IMR-90 (cell line): ENCODE measurements at regions not wholly inside any gene's neighbourhood (a gene's known extent, or its start where the extent isn't known, plus 50 kb on each side); places are given as distances from the start of the nearest gene placed in this dataset.

Source experiments
- ATAC-seq: fragments of 200-7000 bp; cut with Tn5 transposase; 2 replicates; pipeline ENCODE4 v1.9.1; 2020; ENCODE audit warnings: low read depth, mild to moderate bottlenecking, moderate library complexity
- BruUV-seq: library from RNA; stranded (reverse); fragments of 400-500 nt; replicated peaks from 2 replicates; lab custom pipeline; 2021; lab: Mats Ljungman, UMichigan
- CTCF ChIA-PET: fragments of 300-600 bp; formaldehyde crosslinking; extraction: SDS; loops from one replicate; lab custom pipeline; 2021; ENCODE audit warnings: antibody characterized with exemption; lab: Yijun Ruan, JAX
- POLR2A ChIA-PET: fragments of 300-600 bp; sonication (Branson Sonifier 250); formaldehyde crosslinking; loops from one replicate; lab custom pipeline; 2022; ENCODE audit warnings: antibody characterized with exemption; ENCODE audit not compliant: unreplicated experiment; lab: Charles Lee
- DNase-seq: peaks from one replicate; pipeline ENCODE4 v3.0.0; 2013
- H2AFZ ChIP-seq: replicated peaks from 2 replicates; pipeline ENCODE3; 2013; ENCODE audit warnings: low read length, mild to moderate bottlenecking; ENCODE audit not compliant: poor library complexity
- H2AK5ac ChIP-seq: 2 replicates; pipeline ENCODE4 v1.6.1; 2013; ENCODE audit warnings: low read depth, low read length, inconsistent platforms
- H2AK9ac ChIP-seq: replicated peaks from 2 replicates; pipeline ENCODE3; 2013; ENCODE audit warnings: mild to moderate bottlenecking, low read depth, low read length, moderate library complexity; ENCODE audit not compliant: poor library complexity
- H2BK120ac ChIP-seq: 2 replicates; pipeline ENCODE4 v1.6.1; 2013; ENCODE audit warnings: low read depth, low read length, inconsistent platforms
- H2BK15ac ChIP-seq: 3 replicates; pipeline ENCODE4 v1.6.1; 2013; ENCODE audit warnings: low read depth, low read length, inconsistent platforms
- H2BK20ac ChIP-seq: 2 replicates; pipeline ENCODE4 v1.6.1; 2013; ENCODE audit warnings: low read depth, mild to moderate bottlenecking, inconsistent platforms, low read length, moderate library complexity
- H2BK5ac ChIP-seq: 2 replicates; pipeline ENCODE4 v1.6.1; 2013; ENCODE audit warnings: mild to moderate bottlenecking, low read depth, low read length, inconsistent platforms; ENCODE audit not compliant: poor library complexity, severe bottlenecking
- H3K14ac ChIP-seq: replicated peaks from 2 replicates; pipeline ENCODE4 v1.6.1; 2013; ENCODE audit warnings: low read depth, low read length, inconsistent platforms
- H3K18ac ChIP-seq: 2 replicates; pipeline ENCODE4 v1.6.1; 2013; ENCODE audit warnings: low read depth, low read length, control low read depth
- H3K23ac ChIP-seq: 2 replicates; pipeline ENCODE4 v1.6.1; 2013; ENCODE audit warnings: low read depth, low read length, inconsistent platforms
- H3K27ac ChIP-seq: 2 replicates; pipeline ENCODE4 v1.5.1; 2013; ENCODE audit warnings: mild to moderate bottlenecking, control low read depth, low read length; ENCODE audit not compliant: insufficient read depth
- H3K27me3 ChIP-seq: 2 replicates; pipeline ENCODE4 v1.6.1; 2013; ENCODE audit warnings: low read length; ENCODE audit not compliant: control insufficient read depth, insufficient read depth
- H3K36me3 ChIP-seq: 2 replicates; pipeline ENCODE4 v1.6.1; 2013; ENCODE audit warnings: low read length, mixed read lengths; ENCODE audit not compliant: control insufficient read depth, insufficient read depth
- H3K4ac ChIP-seq: 2 replicates; pipeline ENCODE4 v1.6.1; 2013; ENCODE audit warnings: low read depth, low read length, inconsistent platforms
- H3K4me1 ChIP-seq: 2 replicates; pipeline ENCODE4 v1.6.1; 2013; ENCODE audit warnings: low read length, mixed read lengths; ENCODE audit not compliant: control insufficient read depth, insufficient read depth
- H3K4me2 ChIP-seq: 2 replicates; pipeline ENCODE4 v1.6.1; 2013; ENCODE audit warnings: low read depth, mild to moderate bottlenecking, control low read depth, low read length, moderate library complexity
- H3K4me3 ChIP-seq: 2 replicates; pipeline ENCODE4 v1.5.1; 2013; ENCODE audit warnings: low read depth, mild to moderate bottlenecking, control low read depth, low read length, moderate library complexity; ENCODE audit not compliant: insufficient read depth
- H3K56ac ChIP-seq: 2 replicates; pipeline ENCODE4 v1.6.1; 2013; ENCODE audit warnings: low read length, inconsistent platforms; ENCODE audit not compliant: insufficient read depth; ENCODE audit errors: extremely low read depth
- H3K79me1 ChIP-seq, 2 experiments: 2 replicates each; pipeline ENCODE4 v1.6.1; 2013; ENCODE audit warnings: low read length in 2 of 2, inconsistent platforms in 1 of 2, low read depth in 1 of 2
- H3K9ac ChIP-seq: 2 replicates; pipeline ENCODE4 v1.6.1; 2013; ENCODE audit warnings: low read depth, low read length, control low read depth
- H3K9me1 ChIP-seq: 2 replicates; pipeline ENCODE4 v1.6.1; 2013; ENCODE audit warnings: low read length, inconsistent platforms; ENCODE audit not compliant: insufficient read depth
- H3K9me3 ChIP-seq: 2 replicates; pipeline ENCODE4 v1.6.1; 2013; ENCODE audit warnings: low read length; ENCODE audit not compliant: control insufficient read depth, insufficient read depth
- H4K20me1 ChIP-seq: 2 replicates; pipeline ENCODE4 v1.6.1; 2013; ENCODE audit warnings: low read length, inconsistent platforms; ENCODE audit not compliant: insufficient read depth
- H4K5ac ChIP-seq: 2 replicates; pipeline ENCODE4 v1.6.1; 2013; ENCODE audit warnings: mild to moderate bottlenecking, low read depth, low read length, control low read depth
- H4K8ac ChIP-seq, 2 experiments: 2 replicates each; pipeline ENCODE4 v1.6.1; 2013; ENCODE audit warnings: low read depth in 2 of 2, low read length in 2 of 2, control low read depth in 1 of 2, inconsistent platforms in 1 of 2
- H4K91ac ChIP-seq: 2 replicates; pipeline ENCODE4 v1.6.1; 2013; ENCODE audit warnings: low read depth, low read length, inconsistent platforms; ENCODE audit not compliant: insufficient read depth
- CEBPB ChIP-seq: IDR thresholded peaks from 2 replicates; pipeline ENCODE4 v1.6.1; 2012; ENCODE audit warnings: low read depth, low read length, improper control_type of control experiment
- CTCF ChIP-seq: conservative IDR thresholded peaks from 2 replicates; pipeline ENCODE4 v1.5.1; 2012; ENCODE audit warnings: mild to moderate bottlenecking, low read depth, low read length, improper control_type of control experiment
- FOS ChIP-seq: fragments of 150-350 bp; IDR thresholded peaks from 2 replicates; pipeline ENCODE4 v1.6.1; 2016; ENCODE audit warnings: low read depth, low read length
- MAFK ChIP-seq: IDR thresholded peaks from 2 replicates; pipeline ENCODE4 v1.6.1; 2012; ENCODE audit warnings: low read depth, low read length, improper control_type of control experiment
- MXI1 ChIP-seq: IDR thresholded peaks from 2 replicates; pipeline ENCODE4 v1.6.1; 2012; ENCODE audit warnings: low read depth, mild to moderate bottlenecking, low read length, moderate library complexity, borderline replicate concordance
- NFE2L2 ChIP-seq: fragments of 150-350 bp; IDR thresholded peaks from 2 replicates; pipeline ENCODE4 v1.6.1; 2016; ENCODE audit warnings: low read depth, mild to moderate bottlenecking, low read length
- POLR2A ChIP-seq: IDR thresholded peaks from 2 replicates; pipeline ENCODE4 v1.6.1; 2012; ENCODE audit warnings: mild to moderate bottlenecking, low read depth, low read length
- RCOR1 ChIP-seq: IDR thresholded peaks from 2 replicates; pipeline ENCODE4 v1.6.1; 2012; ENCODE audit warnings: mild to moderate bottlenecking, low read length, improper control_type of control experiment; ENCODE audit not compliant: insufficient replicate concordance
- RFX5 ChIP-seq: IDR thresholded peaks from 2 replicates; pipeline ENCODE4 v1.8.0; 2012; ENCODE audit warnings: low read depth, mild to moderate bottlenecking, low read length, moderate library complexity
- USF2 ChIP-seq: fragments of 150-350 bp; IDR thresholded peaks from 2 replicates; pipeline ENCODE4 v1.6.1; 2017; ENCODE audit warnings: mild to moderate bottlenecking, antibody characterized with exemption, low read length, low read depth
- WGBS, 2 experiments: methylation state at CpG; one replicate each; pipeline versions ENCODE4 v1.1.5 to v1.1.7; 2013; ENCODE audit warnings: missing lambda C conversion rate in 2 of 2; ENCODE audit not compliant: insufficient read length in 1 of 2; ENCODE audit errors: extremely low coverage in 2 of 2; 5-methylcytosine and 5-hydroxymethylcytosine counted together
- dilution Hi-C: fragments of 300-500 bp; cut with HindIII; formaldehyde crosslinking; loops from one replicate; pipeline ENCODE4 v1.14.3; 2018; ENCODE audit warnings: low sequenced_read_pairs; ENCODE audit not compliant: unreplicated experiment
- in situ Hi-C: fragments of 300-500 bp; cut with MboI; formaldehyde crosslinking; loops from 3 replicates; pipeline ENCODE4 v1.14.3; 2019; ENCODE audit warnings: low sequenced_read_pairs, inconsistent platforms, mixed read lengths
- intact Hi-C: fragments of 100-400 bp; cut with micrococcal nuclease; formaldehyde crosslinking; loops from 2 replicates; pipeline ENCODE4 v1.10.0; 2022

GRCh38 chr12:7555752-7556151 is 52.2 kb upstream of the CD163 start:
- H3K56ac ChIP-seq: no peak overlapping the region
- ChIA-PET CTCF (no interaction called here), POLR2A (no interaction called here)
- ATAC-seq (no peak), DNase-seq (peak; percentile 73)
- no peak overlapping the region for H2BK15ac ChIP-seq
- no peak for TF ChIP-seq RCOR1
- 0 out of 2 replicates have a peak, but pooled peaks have one; percentile 60 for TF ChIP-seq NFE2L2
- TF ChIP-seq RFX5: no peak
- no peak for TF ChIP-seq USF2
- TF ChIP-seq MAFK: 0 out of 2 replicates have a peak, but pooled peaks have one; percentile 6
- no peak for TF ChIP-seq MXI1
- TF ChIP-seq CEBPB: no peak
- no peak for TF ChIP-seq CTCF
- no peak for TF ChIP-seq FOS
- TF ChIP-seq POLR2A: no peak
- H3K4ac ChIP-seq: no peak overlapping the region
- no peaks in the 10 kb centered on the region for H3K9me1 ChIP-seq
- no peaks in the 10 kb centered on the region for H3K79me1 ChIP-seq
- no peaks in the 10 kb centered on the region for H3K9me3 ChIP-seq
- H2AFZ ChIP-seq: no peak overlapping the region
- no peak overlapping the region for H3K27ac ChIP-seq
- peak overlapping the region; percentile 55; the same call in 1 of the 2 replicates for H2BK20ac ChIP-seq
- H3K4me2 ChIP-seq: peak overlapping the region; percentile 67; the same call in 1 of the 2 replicates
- no peaks in the 10 kb centered on the region for H3K36me3 ChIP-seq
- WGBS, 2 experiments: 0% methylated on average over 2 of the region's 3 CpGs; no CpG with 5 or more reads in 1 of the 2 experiments
- no peak overlapping the region for H4K91ac ChIP-seq
- H2BK120ac ChIP-seq: no peak overlapping the region; the same call in 1 of the 2 replicates
- no peak overlapping the region for H2AK9ac ChIP-seq
- H3K9ac ChIP-seq: no peak overlapping the region
- H3K4me1 ChIP-seq: no peaks in the 10 kb centered on the region
- intact Hi-C loops (no loop called here), dilution Hi-C loops (no loop called here), in situ Hi-C loops (no loop called here)
- no peak overlapping the region for H3K14ac ChIP-seq
- H4K8ac ChIP-seq: no peak overlapping the region
- no peak overlapping the region for H2AK5ac ChIP-seq
- H2BK5ac ChIP-seq: peak overlapping the region; percentile 83
- no peak overlapping the region for H3K23ac ChIP-seq
- no peaks in the 10 kb centered on the region for H3K27me3 ChIP-seq
- H4K20me1 ChIP-seq: no peaks in the 10 kb centered on the region
- BruUV-seq: no TSS peak
- no peak overlapping the region; the same call in 1 of the 2 replicates for H3K18ac ChIP-seq
- no peak overlapping the region for H4K5ac ChIP-seq
- no peak overlapping the region for H3K4me3 ChIP-seq
